Prostate gland (tissue), 2 donors: ENCODE measurements at regions not wholly inside any gene's neighbourhood (a gene's known extent, or its start where the extent isn't known, plus 50 kb on each side); places are given as distances from the start of the nearest gene placed in this dataset.

Experiments used
- DNase-seq: peaks from one replicate; pipeline ENCODE4 v3.0.0-alpha.2; 2019; ENCODE audit warnings: low spot score
- H3K27ac ChIP-seq, 2 donors: fragments of 200-600 bp; sonication (generic); 2 replicates each; pipeline ENCODE4 v1.5.1; 2017 to 2019
- H3K27me3 ChIP-seq: fragments of 200-600 bp; sonication (generic); replicated peaks from 2 replicates; pipeline ENCODE4 v1.5.1; 2019; ENCODE audit not compliant: insufficient read depth
- H3K36me3 ChIP-seq, 2 donors: fragments of 200-600 bp; sonication (generic); 1 replicate in 1 of 2; 2 replicates in 1 of 2; pipeline versions ENCODE4 v1.5.1 to v1.8.1; 2017 to 2019
- H3K4me1 ChIP-seq: fragments of 200-600 bp; sonication (generic); replicated peaks from 2 replicates; pipeline ENCODE4 v1.5.1; 2019
- H3K4me3 ChIP-seq, 2 donors: fragments of 200-600 bp; sonication (generic); 2 replicates each; pipeline ENCODE4 v1.5.1; 2017 to 2019
- H3K9me3 ChIP-seq: fragments of 200-600 bp; sonication (generic); 2 replicates; pipeline ENCODE4 v1.5.1; 2017
- POLR2A ChIP-seq: fragments of 450-650 bp; IDR thresholded peaks from one replicate; pipeline ENCODE4 v1.6.1; 2016; ENCODE audit warnings: antibody characterized with exemption, mild to moderate bottlenecking
- POLR2AphosphoS5 ChIP-seq: sonication (generic); formaldehyde crosslinking; IDR thresholded peaks from one replicate; pipeline ENCODE4 v1.6.1; 2017; ENCODE audit warnings: antibody characterized with exemption
- WGBS: methylation state at CpG from one replicate; pipeline ENCODE4 v1.1.5; 2018; 5-methylcytosine and 5-hydroxymethylcytosine counted together
- intact Hi-C: fragments of 100-400 bp; cut with DNase I; formaldehyde crosslinking; loops from one replicate; pipeline ENCODE4 v1.14.2; 2022
- TF ChIP-seq, protein P1 (sequence below), 4 experiments: fragments of 200-600 bp in 2 of 4; fragments of 450-650 bp in 2 of 4; sonication (generic) in 2 of 4; IDR thresholded peaks; 1 replicate in 3 of 4; 2 replicates in 1 of 4; pipeline ENCODE4 v1.5.1; 2016 to 2019; ENCODE audit warnings: antibody characterized with exemption in 4 of 4, mild to moderate bottlenecking in 2 of 4, moderate library complexity in 2 of 4

- Histone ChIP-seq H3K27ac (no peak overlapping the region), H3K9me3 (no peaks in the 10 kb centered on the region), H3K4me1 (no peaks in the 10 kb centered on the region), H3K4me3 (no peak overlapping the region), H3K27me3 (no peaks in the 10 kb centered on the region), H3K36me3 (no peaks in the 10 kb centered on the region)
- no peak for DNase-seq
- intact Hi-C loops: no loop called here
- TF ChIP-seq POLR2A: no peak
- TF ChIP-seq, protein P1, sequence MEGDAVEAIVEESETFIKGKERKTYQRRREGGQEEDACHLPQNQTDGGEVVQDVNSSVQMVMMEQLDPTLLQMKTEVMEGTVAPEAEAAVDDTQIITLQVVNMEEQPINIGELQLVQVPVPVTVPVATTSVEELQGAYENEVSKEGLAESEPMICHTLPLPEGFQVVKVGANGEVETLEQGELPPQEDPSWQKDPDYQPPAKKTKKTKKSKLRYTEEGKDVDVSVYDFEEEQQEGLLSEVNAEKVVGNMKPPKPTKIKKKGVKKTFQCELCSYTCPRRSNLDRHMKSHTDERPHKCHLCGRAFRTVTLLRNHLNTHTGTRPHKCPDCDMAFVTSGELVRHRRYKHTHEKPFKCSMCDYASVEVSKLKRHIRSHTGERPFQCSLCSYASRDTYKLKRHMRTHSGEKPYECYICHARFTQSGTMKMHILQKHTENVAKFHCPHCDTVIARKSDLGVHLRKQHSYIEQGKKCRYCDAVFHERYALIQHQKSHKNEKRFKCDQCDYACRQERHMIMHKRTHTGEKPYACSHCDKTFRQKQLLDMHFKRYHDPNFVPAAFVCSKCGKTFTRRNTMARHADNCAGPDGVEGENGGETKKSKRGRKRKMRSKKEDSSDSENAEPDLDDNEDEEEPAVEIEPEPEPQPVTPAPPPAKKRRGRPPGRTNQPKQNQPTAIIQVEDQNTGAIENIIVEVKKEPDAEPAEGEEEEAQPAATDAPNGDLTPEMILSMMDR (IDR thresholded peaks at IDR 0.05): no peak
- no peak for TF ChIP-seq POLR2AphosphoS5
Observed at GRCh38 chr5:89374818-89375521, 492.0 kb upstream of the MEF2C start.

- no peak overlapping the region for H3K4me3 ChIP-seq
Observed at GRCh38 chr5:89374144-89374784, 491.3 kb upstream of the MEF2C start.

GRCh38 chr5:89372176-89372575, 489.2 kb upstream of the MEF2C start:
- Histone ChIP-seq H3K27ac (no peak overlapping the region), H3K4me1 (no peaks in the 10 kb centered on the region), H3K4me3 (no peak overlapping the region), H3K9me3 (no peaks in the 10 kb centered on the region), H3K27me3 (no peaks in the 10 kb centered on the region), H3K36me3 (no peaks in the 10 kb centered on the region)
- whole genome bisulfite sequencing: 68% methylated on average over 1 of the region's 1 CpG
- no peak for DNase-seq
- TF ChIP-seq POLR2AphosphoS5: no peak
- TF ChIP-seq POLR2A: no peak
- TF ChIP-seq, protein P1 (IDR thresholded peaks at IDR 0.05): no peak
- intact Hi-C loops: no loop called here

More at GRCh38 chr5:89374144-89374784, 491.3 kb upstream of the MEF2C start:
- Histone ChIP-seq H3K36me3 (no peaks in the 10 kb centered on the region), H3K27ac (no peak overlapping the region), H3K9me3 (no peaks in the 10 kb centered on the region), H3K4me1 (no peaks in the 10 kb centered on the region), H3K27me3 (no peaks in the 10 kb centered on the region)
- intact Hi-C loops: no loop called here
- TF ChIP-seq POLR2AphosphoS5: no peak
- no peak for TF ChIP-seq POLR2A
- TF ChIP-seq, protein P1 (IDR thresholded peaks at IDR 0.05): no peak
- 39% methylated on average over 1 of the region's 1 CpG for WGBS
- DNase-seq: no peak

GRCh38 chr5:89371646-89372045, 488.7 kb upstream of the MEF2C start:
- 95% methylated on average over 1 of the region's 1 CpG for WGBS
- no peaks in the 10 kb centered on the region for H3K9me3 ChIP-seq
- no peaks in the 10 kb centered on the region for H3K4me1 ChIP-seq
- TF ChIP-seq POLR2AphosphoS5: no peak
- TF ChIP-seq POLR2A: no peak
- TF ChIP-seq, protein P1 (IDR thresholded peaks at IDR 0.05): no peak
- intact Hi-C loops: no loop called here
- H3K27me3 ChIP-seq: no peaks in the 10 kb centered on the region
- no peak overlapping the region for H3K4me3 ChIP-seq
- DNase-seq: no peak
- no peak overlapping the region for H3K27ac ChIP-seq
- H3K36me3 ChIP-seq: no peaks in the 10 kb centered on the region

GRCh38 chr5:89359046-89359445, 476.1 kb upstream of the MEF2C start:
- DNase-seq: no peak
- H3K4me1 ChIP-seq: no peaks in the 10 kb centered on the region
- no peak overlapping the region for H3K27ac ChIP-seq
- H3K9me3 ChIP-seq: no peaks in the 10 kb centered on the region
- WGBS: 82% methylated on average over 3 of the region's 3 CpGs
- TF ChIP-seq POLR2A (no peak), POLR2AphosphoS5 (no peak)
- TF ChIP-seq, protein P1 (IDR thresholded peaks at IDR 0.05): no peak
- H3K4me3 ChIP-seq: no peak overlapping the region
- no peaks in the 10 kb centered on the region for H3K36me3 ChIP-seq
- intact Hi-C loops: no loop called here
- no peaks in the 10 kb centered on the region for H3K27me3 ChIP-seq
